Upper lobe of left lung (tissue), 6 donors: ENCODE measurements at regions not wholly inside any gene's neighbourhood (a gene's known extent, or its start where the extent isn't known, plus 50 kb on each side); places are given as distances from the start of the nearest gene placed in this dataset.

ENCODE experiments used
- ATAC-seq, 2 donors: fragments of 200-7000 bp; cut with Tn5 transposase; one replicate each; pipeline ENCODE4 v1.9.1; 2022; ENCODE audit warnings: mild to moderate bottlenecking in 2 of 2, moderate library complexity in 2 of 2; ENCODE audit not compliant: low FRiP score in 2 of 2
- DNase-seq, 2 donors: peaks; one replicate each; pipeline ENCODE4 v3.0.0-alpha.2; 2019 to 2020
- H3K27ac ChIP-seq, 4 donors: fragments of 200-600 bp; sonication (generic); one replicate each; pipeline ENCODE4 v1.5.1; 2016 to 2019
- H3K27me3 ChIP-seq, 4 donors: fragments of 200-600 bp; sonication (generic); one replicate each; pipeline ENCODE4 v1.5.1; 2017 to 2019
- H3K36me3 ChIP-seq, 4 donors: fragments of 200-600 bp; sonication (generic); one replicate each; pipeline ENCODE4 v1.5.1; 2016 to 2019
- H3K4me1 ChIP-seq, 4 donors: fragments of 200-600 bp; sonication (generic); one replicate each; pipeline ENCODE4 v1.5.1; 2018 to 2019
- H3K4me3 ChIP-seq, 4 donors: fragments of 200-600 bp; sonication (generic); one replicate each; pipeline ENCODE4 v1.5.1; 2017 to 2019; ENCODE audit warnings: mild to moderate bottlenecking in 2 of 4, moderate library complexity in 1 of 4
- H3K9me3 ChIP-seq, 4 donors: fragments of 200-600 bp; sonication (generic); one replicate each; pipeline ENCODE4 v1.5.1; 2018 to 2019
- EP300 ChIP-seq, 4 donors: sonication (generic); formaldehyde crosslinking; IDR thresholded peaks; one replicate each; pipeline ENCODE4 v1.5.1; 2017; ENCODE audit warnings: antibody characterized with exemption in 4 of 4, control low read depth in 2 of 4
- POLR2A ChIP-seq, 4 donors: fragments of 450-650 bp; IDR thresholded peaks; one replicate each; pipeline ENCODE4 v1.5.1; 2016 to 2017; ENCODE audit warnings: antibody characterized with exemption in 4 of 4, mild to moderate bottlenecking in 2 of 4
- POLR2AphosphoS5 ChIP-seq, 2 donors: sonication (generic); formaldehyde crosslinking; IDR thresholded peaks; one replicate each; pipeline ENCODE4 v1.5.1; 2017; ENCODE audit warnings: antibody characterized with exemption in 2 of 2
- WGBS, 2 donors: methylation state at CpG; one replicate each; pipeline ENCODE4 v1.1.5; 2017 to 2018; 5-methylcytosine and 5-hydroxymethylcytosine counted together
- TF ChIP-seq, protein P1 (sequence below), 6 experiments: fragments of 450-650 bp in 4 of 6; fragments of 200-600 bp in 2 of 6; sonication (generic) in 2 of 6; IDR thresholded peaks; one replicate each; pipeline ENCODE4 v1.5.1; 2016 to 2019; ENCODE audit warnings: antibody characterized with exemption in 6 of 6
- donor health status: DM: no; HTN: no; CAD: no; lungs with moderate emphysema.
- donor health status: DM: no; HTN: yes; CAD: no; lungs with severe emphysema.

DNA sequence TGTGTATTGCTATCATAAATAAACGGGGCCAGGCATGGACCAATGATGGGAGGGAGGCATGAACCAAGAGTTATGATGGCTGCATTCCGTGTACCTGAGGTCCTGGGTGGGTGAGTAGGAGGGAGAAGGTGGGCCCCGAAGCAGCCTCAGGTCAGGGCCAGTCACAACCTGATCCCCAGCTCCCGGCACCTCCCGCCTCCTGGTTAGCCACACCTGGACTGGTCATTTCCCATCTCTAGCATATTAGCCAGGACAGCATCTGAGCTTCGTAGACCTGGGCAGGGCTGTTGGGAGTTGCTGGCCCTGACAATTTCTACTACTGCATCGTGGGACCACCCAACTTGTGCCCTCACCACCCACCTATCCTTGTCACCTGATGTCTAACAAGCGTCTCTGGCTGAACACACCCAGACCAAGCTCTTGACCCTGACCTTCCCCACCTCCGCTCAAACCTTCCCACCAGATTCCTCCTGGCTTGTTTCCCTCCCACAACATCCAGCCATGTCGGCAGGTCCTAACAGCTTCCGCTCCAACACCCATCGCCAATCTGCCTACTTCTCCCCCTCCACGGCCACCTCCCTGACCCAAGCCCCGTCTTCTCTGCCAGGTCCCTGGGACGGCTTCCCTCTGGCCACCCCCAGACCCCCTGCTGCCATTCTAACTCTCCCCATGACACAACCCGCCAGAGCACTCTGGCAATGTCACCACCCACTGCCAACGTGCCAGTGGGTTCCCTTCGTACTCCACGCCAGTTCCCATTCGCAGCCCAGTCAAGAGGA, 133.8 kb upstream of the IQSEC1 start:
- Histone ChIP-seq H3K4me1 (peaks cover 0 to 8% (median 0%) of the 10 kb centered on the region in 4 donors), H3K36me3 (no peaks in the 10 kb centered on the region), H3K9me3 (no peaks in the 10 kb centered on the region), H3K4me3 (no peak overlapping the region), H3K27ac (no peak overlapping the region), H3K27me3 (peaks cover 0 to 11% (median 0%) of the 10 kb centered on the region in 4 donors)
- WGBS, 2 donors, result 81 to 82% methylated on average over 20 of the region's 20 CpGs
- TF ChIP-seq POLR2A (IDR thresholded peaks at IDR 0.05), result no peak
- TF ChIP-seq POLR2AphosphoS5 (IDR thresholded peaks at IDR 0.05), result no peak
- TF ChIP-seq, protein P1, sequence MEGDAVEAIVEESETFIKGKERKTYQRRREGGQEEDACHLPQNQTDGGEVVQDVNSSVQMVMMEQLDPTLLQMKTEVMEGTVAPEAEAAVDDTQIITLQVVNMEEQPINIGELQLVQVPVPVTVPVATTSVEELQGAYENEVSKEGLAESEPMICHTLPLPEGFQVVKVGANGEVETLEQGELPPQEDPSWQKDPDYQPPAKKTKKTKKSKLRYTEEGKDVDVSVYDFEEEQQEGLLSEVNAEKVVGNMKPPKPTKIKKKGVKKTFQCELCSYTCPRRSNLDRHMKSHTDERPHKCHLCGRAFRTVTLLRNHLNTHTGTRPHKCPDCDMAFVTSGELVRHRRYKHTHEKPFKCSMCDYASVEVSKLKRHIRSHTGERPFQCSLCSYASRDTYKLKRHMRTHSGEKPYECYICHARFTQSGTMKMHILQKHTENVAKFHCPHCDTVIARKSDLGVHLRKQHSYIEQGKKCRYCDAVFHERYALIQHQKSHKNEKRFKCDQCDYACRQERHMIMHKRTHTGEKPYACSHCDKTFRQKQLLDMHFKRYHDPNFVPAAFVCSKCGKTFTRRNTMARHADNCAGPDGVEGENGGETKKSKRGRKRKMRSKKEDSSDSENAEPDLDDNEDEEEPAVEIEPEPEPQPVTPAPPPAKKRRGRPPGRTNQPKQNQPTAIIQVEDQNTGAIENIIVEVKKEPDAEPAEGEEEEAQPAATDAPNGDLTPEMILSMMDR (IDR thresholded peaks at IDR 0.05), result no peak
- TF ChIP-seq EP300 (IDR thresholded peaks at IDR 0.05), result no peak
- DNase-seq (peak in 1 of 2 donors; percentile 10), ATAC-seq (no peak)

DNA sequence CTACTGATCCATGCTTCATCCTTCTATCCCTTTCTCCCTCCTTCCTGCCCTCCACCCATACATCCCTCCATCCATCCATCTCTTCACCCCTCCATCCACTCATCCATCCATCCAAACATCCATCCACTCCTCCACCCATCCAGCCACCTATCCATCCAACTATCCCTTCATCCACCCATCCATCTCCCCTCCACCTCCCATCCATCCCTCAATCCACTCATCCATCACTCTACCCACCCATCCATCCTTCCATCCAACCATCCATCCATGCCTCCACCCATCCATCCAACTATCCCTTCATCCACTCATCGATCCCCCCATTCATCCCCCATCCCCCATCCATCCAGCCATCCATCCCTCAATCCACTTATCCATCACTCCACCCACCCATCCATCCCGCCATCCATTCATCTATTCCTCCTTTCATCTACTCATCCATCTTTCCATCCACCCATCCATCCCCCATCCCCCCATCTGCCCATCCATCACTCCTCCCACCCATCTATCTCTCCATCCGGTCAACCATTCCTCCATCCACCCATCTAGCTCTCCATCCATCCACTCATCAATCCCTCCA, 132.4 kb upstream of the IQSEC1 start:
- no peak for DNase-seq
- TF ChIP-seq POLR2A (IDR thresholded peaks at IDR 0.05) (no peak), POLR2AphosphoS5 (IDR thresholded peaks at IDR 0.05) (no peak), EP300 (IDR thresholded peaks at IDR 0.05) (no peak)
- TF ChIP-seq, protein P1 (IDR thresholded peaks at IDR 0.05), result no peak
- H3K4me1 ChIP-seq, result peaks cover 0 to 8% (median 0%) of the 10 kb centered on the region in 4 donors
- 92 to 95% methylated on average over 3 of the region's 3 CpGs for WGBS, 2 donors
- H3K4me3 ChIP-seq, result no peak overlapping the region
- H3K27ac ChIP-seq, result no peak overlapping the region
- H3K36me3 ChIP-seq, result no peaks in the 10 kb centered on the region
- no peaks in the 10 kb centered on the region for H3K9me3 ChIP-seq
- no peak for ATAC-seq
- H3K27me3 ChIP-seq, result peaks cover 0 to 11% (median 0%) of the 10 kb centered on the region in 4 donors

DNA sequence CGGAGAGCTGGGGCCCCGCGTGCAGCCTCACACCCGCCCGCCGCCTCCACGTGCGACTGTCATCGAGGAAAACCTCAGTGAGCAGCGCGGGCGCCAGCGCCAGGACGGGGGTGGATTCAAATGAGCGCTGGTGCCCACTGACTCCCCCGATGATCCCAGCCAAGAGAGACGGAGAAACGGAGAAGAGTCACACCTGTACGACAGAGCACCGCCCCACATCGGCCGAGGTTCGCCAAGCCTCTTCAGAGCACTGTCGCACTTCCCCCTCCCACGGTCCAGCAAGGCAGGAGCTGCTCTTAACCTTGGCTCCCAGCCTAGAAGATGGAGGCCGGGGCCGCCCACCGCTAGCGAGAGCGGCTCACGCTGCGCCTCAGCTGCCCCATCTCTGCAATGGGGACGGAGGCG, 130.9 kb upstream of the IQSEC1 start:
- TF ChIP-seq POLR2A (IDR thresholded peaks at IDR 0.05) (no peak), POLR2AphosphoS5 (IDR thresholded peaks at IDR 0.05) (no peak), EP300 (IDR thresholded peaks at IDR 0.05) (no peak)
- TF ChIP-seq, protein P1 (IDR thresholded peaks at IDR 0.05), result no peak
- peaks cover 0 to 8% (median 0%) of the 10 kb centered on the region in 4 donors for H3K4me1 ChIP-seq
- no peak overlapping the region for H3K27ac ChIP-seq
- H3K9me3 ChIP-seq, result no peaks in the 10 kb centered on the region
- WGBS, 2 donors, result 12 to 13% methylated on average over 9 to 26 of the region's 34 CpGs
- peak in 1 of 2 donors; percentile 84 for DNase-seq
- H3K4me3 ChIP-seq, result no peak overlapping the region
- H3K27me3 ChIP-seq, result peaks cover 0 to 11% (median 0%) of the 10 kb centered on the region in 4 donors
- ATAC-seq, result no peak
- no peaks in the 10 kb centered on the region for H3K36me3 ChIP-seq

DNA sequence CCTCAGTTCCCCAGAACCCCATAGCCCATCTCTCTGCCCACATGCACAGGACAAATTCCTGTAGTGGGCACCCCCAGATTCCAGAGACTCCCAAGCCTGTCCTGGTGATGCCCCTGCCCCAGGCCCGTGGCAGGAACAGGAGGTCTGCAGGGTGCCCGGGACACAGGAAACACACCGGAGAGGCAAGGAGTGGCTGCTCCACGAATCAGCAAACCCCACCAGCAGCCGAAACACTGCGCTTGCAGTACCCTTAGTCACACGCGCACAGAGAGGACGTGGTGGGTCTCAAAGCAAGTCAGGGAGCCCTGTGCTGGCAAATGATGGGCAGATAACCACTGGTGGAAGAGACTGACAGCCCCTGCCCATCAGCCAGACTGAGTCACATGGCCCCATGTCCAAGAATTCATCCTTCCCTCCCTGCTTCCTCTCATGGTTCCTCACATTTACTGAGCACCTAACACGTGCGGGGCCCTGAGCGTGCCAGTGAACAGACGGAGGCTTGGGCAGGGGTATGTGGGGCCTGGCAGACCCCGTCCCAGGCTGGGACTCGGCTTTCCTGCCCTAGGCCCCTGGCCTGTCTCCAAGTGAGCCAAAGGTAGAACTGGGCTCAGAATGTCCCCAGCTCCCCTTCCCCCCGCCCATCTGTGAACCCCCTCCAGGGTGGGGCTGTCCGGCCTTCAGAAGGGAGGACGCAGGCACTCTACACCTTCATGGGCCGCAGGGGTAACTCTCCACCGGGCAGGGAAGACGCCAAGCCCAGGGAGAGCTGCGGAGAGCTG, 130.4 kb upstream of the IQSEC1 start:
- Histone ChIP-seq H3K27ac (no peak overlapping the region), H3K4me3 (no peak overlapping the region), H3K36me3 (no peaks in the 10 kb centered on the region), H3K9me3 (no peaks in the 10 kb centered on the region), H3K27me3 (peaks cover 0 to 11% (median 0%) of the 10 kb centered on the region in 4 donors), H3K4me1 (peaks cover 0 to 8% (median 0%) of the 10 kb centered on the region in 4 donors)
- 67 to 77% methylated on average over 13 to 22 of the region's 22 CpGs for WGBS, 2 donors
- DNase-seq, result no peak
- no peak for TF ChIP-seq POLR2A (IDR thresholded peaks at IDR 0.05)
- no peak for TF ChIP-seq POLR2AphosphoS5 (IDR thresholded peaks at IDR 0.05)
- TF ChIP-seq EP300 (IDR thresholded peaks at IDR 0.05), result no peak
- TF ChIP-seq, protein P1 (IDR thresholded peaks at IDR 0.05), result no peak
- peak in 1 of 2 donors; percentile 7 for ATAC-seq
